Neural crest cell (in vitro differentiated cells): ENCODE measurements at regions not wholly inside any gene's neighbourhood (a gene's known extent, or its start where the extent isn't known, plus 50 kb on each side); places are given as distances from the start of the nearest gene placed in this dataset.
A peak's percentile ranks its signal among the peaks of the same experiment; 100 is the strongest.

Experiments used
- DNase-seq: peaks from one replicate; pipeline ENCODE4 v3.0.0; 2021; ENCODE audit warnings: low read depth, mixed read lengths, low spot score
- H3K27ac Mint-ChIP-seq: one replicate; pipeline ENCODE4 v1.8.0; 2021; ENCODE audit warnings: mild to moderate bottlenecking, mixed read lengths; ENCODE audit not compliant: unreplicated experiment
- H3K27me3 Mint-ChIP-seq: 2 replicates; pipeline ENCODE4 v1.8.0; 2021; ENCODE audit warnings: low read depth, mild to moderate bottlenecking, mixed read lengths
- H3K36me3 Mint-ChIP-seq: 2 replicates; pipeline ENCODE4 v1.8.0; 2021; ENCODE audit warnings: low read depth, mild to moderate bottlenecking, mixed read lengths
- H3K4me1 Mint-ChIP-seq: 2 replicates; pipeline ENCODE4 v1.8.0; 2021; ENCODE audit warnings: mixed read lengths
- H3K4me3 Mint-ChIP-seq: one replicate; pipeline ENCODE4 v1.8.0; 2021; ENCODE audit warnings: mild to moderate bottlenecking, mixed read lengths
- H3K9me3 Mint-ChIP-seq: 2 replicates; pipeline ENCODE4 v1.8.0; 2021; ENCODE audit warnings: mixed read lengths
- CTCF ChIP-seq: fragments of 200-600 bp; sonication (generic); conservative IDR thresholded peaks from 2 replicates; pipeline ENCODE4 v1.5.0; 2021; ENCODE audit warnings: antibody characterized with exemption, mild to moderate bottlenecking

GRCh38 chr2:147082850-147083522, 761.8 kb upstream of the ACVR2A start:
- Mint-ChIP-seq H3K4me1 (peaks cover 12% of the 10 kb centered on the region), H3K9me3 (no peaks in the 10 kb centered on the region)
- peak; percentile 76 for DNase-seq

DNA sequence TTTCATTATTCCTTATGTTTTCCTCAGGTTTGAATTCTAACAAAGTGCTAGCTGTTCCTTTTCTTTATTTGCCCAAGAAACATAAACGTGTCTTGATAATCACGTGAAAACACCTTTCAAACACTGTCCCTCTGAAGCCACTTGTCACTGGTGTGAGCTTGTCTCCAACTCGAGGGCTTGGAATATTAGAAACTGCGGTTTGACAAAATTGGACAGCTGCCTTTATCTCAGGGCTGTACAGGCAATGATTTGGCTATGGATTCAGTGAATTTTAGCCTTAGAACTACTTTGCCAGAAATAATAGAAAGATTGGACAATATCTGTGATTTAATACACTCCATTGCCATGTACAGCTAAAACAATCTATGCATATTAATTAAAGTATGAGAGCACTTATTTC, 763.0 kb upstream of the ACVR2A start:
- H3K4me1 Mint-ChIP-seq = peaks cover 12% of the 10 kb centered on the region
- H3K4me3 Mint-ChIP-seq = no peak overlapping the region
- H3K36me3 Mint-ChIP-seq = no peaks in the 10 kb centered on the region
- H3K27ac Mint-ChIP-seq = no peak overlapping the region
- no peaks in the 10 kb centered on the region for H3K27me3 Mint-ChIP-seq
- no peak for TF ChIP-seq CTCF
- DNase-seq = no peak
- H3K9me3 Mint-ChIP-seq = no peaks in the 10 kb centered on the region

More at GRCh38 chr2:147082850-147083522, 761.8 kb upstream of the ACVR2A start:
- Mint-ChIP-seq H3K27ac (no peak overlapping the region), H3K27me3 (no peaks in the 10 kb centered on the region), H3K4me3 (no peak overlapping the region), H3K36me3 (no peaks in the 10 kb centered on the region)
- peak; percentile 93 for TF ChIP-seq CTCF

DNA sequence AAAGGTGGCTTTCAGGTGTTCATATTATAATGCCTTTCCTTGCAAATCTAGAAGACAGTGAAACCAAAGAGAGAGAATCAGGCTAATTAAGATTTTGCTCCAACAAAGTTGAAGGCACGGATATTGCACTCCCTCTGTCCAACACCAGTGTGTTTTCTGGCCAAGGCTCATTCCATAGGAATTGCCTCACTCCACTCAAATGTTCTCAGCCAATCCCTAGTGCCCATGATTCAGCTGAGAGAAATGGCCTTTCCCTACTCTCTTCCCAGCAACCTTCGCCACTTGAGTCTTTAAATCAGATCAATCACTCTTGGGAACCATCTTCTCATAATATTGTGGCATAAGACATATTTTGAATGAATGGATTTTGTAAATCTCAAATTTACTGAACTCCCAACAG, 768.2 kb upstream of the ACVR2A start:
- no peak overlapping the region for H3K4me3 Mint-ChIP-seq
- no peak for TF ChIP-seq CTCF

GRCh38 chr2:147068071-147068470, 776.8 kb upstream of the ACVR2A start:
- Mint-ChIP-seq H3K4me3 (no peak overlapping the region), H3K4me1 (no peaks in the 10 kb centered on the region), H3K27ac (no peak overlapping the region), H3K9me3 (peaks cover 6% of the 10 kb centered on the region), H3K36me3 (no peaks in the 10 kb centered on the region), H3K27me3 (no peaks in the 10 kb centered on the region)
- no peak for DNase-seq
- TF ChIP-seq CTCF = no peak

More for the DNA sequence above, 768.2 kb upstream of the ACVR2A start:
- DNase-seq = no peak
- H3K27me3 Mint-ChIP-seq = no peaks in the 10 kb centered on the region
- peaks cover 2% of the 10 kb centered on the region for H3K36me3 Mint-ChIP-seq
- H3K9me3 Mint-ChIP-seq = no peaks in the 10 kb centered on the region
- no peaks in the 10 kb centered on the region for H3K4me1 Mint-ChIP-seq
- H3K27ac Mint-ChIP-seq = no peak overlapping the region

DNA sequence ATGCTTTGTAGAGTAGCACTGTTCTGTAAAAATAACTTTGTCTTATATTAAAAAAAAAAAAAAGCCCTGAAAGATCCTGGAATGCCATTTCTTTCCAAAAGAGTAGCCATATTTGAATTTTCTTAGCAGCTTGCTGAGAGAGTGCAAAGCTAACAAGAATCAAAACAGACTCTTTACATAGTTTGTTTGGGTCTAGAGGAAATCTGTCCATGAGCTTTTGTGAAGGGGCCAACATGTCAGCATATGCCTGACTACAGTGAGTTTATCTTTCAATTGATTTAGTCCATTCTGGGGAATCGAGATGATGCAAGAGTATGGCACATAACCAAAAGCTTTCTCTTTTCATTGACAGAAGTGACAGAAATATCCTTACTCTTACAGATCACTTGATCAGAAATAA, 777.7 kb upstream of the ACVR2A start:
- TF ChIP-seq CTCF = no peak
- Mint-ChIP-seq H3K4me1 (no peaks in the 10 kb centered on the region), H3K27ac (no peak overlapping the region), H3K9me3 (peaks cover 8% of the 10 kb centered on the region), H3K4me3 (no peak overlapping the region), H3K27me3 (no peaks in the 10 kb centered on the region), H3K36me3 (no peaks in the 10 kb centered on the region)
- no peak for DNase-seq
